Stimulated activated CD4-positive, alpha-beta T cell treated with anti-CD3 and anti-CD28 coated beads, Interleukin-15, amount 100 ng/mL, for 24 hours (primary cell): ENCODE measurements at regions not wholly inside any gene's neighbourhood (a gene's known extent, or its start where the extent isn't known, plus 50 kb on each side); places are given as distances from the start of the nearest gene placed in this dataset.

ENCODE experiments used
- DNase-seq: peaks from one replicate; pipeline ENCODE4 v3.0.0-alpha.2; 2020

DNA sequence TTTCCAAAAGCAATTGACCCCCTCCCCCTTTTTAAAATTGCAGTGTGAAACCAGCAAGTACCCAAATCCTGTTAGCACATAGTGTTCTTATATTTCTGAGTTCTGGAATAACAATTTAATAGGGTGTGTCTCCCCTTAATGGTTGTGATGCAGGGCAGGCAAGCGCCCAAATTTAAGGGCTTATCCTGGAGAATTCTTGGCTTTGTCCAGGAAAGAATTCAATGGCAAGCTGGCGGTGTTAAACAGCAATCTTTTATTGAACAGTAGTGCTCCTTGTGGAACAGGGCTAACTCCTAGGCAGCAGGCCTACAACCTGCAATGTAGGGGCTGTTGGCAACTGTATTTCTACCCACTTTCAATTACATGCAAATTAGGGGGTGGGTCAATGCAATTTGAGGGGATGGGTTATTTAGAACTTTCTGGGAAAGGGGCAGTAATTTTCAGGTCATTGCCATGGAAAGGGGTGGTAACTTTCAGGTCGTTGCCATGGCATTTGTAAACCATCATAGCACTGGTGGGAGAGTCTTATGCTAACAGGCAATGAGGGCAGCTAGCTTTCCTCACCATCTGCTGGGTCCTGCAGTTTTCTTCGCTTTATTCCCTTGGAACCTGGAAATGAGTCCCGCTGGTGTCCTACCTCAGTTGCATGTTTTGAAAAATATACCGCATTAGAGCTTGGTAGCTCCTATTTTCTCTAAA, 149.0 kb upstream of the KCTD1 start:
- no peak for DNase-seq

DNA sequence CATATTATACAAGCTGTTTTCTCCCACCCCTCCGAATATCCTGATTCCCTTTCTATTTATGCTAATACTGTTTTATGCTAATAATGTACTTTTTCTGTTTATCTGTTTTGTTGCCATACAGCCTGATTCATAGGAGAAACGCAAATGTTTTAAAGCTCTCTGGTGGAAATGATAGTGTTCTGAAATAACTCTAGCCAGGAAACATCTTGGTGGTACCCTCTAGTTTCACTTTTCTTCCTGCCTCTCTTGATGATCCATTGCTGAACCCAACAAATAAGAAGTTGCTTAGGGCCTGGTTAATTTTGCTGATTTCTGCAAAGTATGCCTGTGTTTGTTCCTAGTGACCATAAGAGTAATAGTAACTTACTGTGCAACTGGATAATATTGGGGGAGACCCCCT, 148.4 kb upstream of the KCTD1 start:
- no peak for DNase-seq

DNA sequence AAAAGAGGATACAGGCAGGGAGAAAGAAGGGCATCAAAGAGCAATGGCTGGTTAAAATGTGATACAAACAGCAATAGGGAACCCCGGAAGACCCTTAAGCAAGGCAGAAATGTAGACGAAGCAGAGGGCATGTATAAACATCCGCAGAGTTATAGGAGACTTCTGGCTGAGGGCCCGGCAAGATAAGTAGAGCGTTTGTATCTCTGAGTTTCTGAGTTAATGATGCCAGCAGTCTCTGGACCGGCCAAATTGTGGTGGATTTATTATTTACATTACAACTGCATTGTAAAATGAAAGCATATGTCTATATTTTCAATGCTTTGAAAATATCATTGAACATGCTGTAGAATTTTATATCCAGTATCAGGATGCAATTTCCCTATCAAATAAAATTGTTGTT, 148.0 kb upstream of the KCTD1 start:
- DNase-seq: no peak

DNA sequence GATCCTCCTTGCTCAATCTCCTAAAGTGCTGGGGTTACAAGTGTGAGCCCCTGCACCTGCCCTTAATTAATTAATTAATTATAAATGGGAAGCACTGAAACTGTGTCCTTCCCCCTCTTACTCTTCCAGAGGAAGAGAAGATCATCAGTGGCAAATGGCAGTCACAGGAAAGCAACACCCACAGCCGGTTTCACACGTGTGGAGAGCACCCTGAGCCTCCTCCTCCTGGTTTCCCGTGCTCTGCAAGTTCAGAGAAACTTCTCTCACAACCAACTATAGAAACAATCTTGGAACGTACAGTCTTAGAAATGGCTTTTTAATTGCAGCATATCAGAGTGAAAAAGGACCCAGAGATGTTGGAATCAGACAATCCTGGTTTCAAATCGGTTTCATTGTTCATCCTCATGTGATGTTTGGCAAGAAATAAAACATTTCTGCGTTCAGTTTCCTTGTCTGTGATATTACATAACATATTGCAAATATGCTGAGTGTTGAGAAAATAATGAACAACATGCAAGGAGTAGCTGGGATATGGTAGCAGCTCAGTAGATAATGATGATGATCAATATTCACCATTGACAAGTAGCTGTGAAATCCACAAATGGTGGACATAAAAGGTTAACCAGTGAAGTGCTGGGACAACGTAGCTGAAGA, 141.0 kb upstream of the KCTD1 start:
- no peak for DNase-seq

DNA sequence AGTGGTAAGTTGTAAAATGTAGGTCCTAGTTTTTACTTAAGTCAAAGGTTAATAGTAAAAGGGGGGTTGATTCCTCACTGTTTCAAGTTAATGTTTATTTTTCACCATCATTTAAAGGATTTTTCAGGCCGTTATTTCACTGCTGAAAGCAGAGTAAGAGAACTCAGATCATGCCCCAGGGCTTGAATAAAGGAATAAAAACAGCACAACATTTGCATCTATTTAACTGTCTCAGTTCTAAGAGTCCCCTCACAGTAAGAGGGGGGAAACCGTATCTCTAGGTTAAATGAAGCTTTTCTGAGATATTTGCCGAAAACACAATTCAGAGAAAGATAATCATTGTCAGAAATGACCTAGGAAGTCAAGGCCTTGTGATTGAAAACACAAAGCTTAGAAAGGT, 138.2 kb upstream of the KCTD1 start:
- no peak for DNase-seq

DNA sequence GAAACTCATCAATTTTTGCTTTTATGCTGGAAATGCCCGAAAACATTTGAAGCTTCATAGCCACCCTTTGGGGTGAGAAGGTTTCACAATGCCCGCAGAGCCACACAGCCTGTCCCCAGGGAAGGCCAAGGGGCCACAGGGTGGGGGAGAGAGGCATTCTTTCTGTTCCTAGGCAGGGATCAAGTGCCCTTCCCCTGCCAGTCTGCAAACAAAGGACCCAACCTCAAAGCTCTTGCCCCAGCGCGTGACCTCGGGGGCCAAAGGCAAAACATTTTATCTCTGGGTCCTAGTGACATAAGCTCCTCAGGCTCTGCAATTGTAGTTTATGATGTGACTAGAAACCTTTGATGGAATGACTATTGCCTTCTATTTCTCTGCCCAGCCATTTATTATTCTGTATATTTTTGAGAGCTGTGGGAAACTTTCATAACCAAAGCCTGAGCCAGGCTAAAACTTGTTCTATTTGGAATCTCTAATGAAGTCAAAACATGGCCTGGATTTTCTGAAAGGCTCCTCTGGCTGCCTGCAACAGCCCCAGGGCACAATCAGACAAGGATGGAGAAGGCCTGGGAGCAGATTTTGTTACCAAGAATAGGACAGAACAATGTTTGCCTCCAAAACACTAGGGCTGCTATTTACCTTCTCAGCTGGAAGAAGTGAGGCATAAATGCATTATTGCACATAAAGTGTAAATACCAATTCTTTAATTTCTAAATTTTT, 137.2 kb upstream of the KCTD1 start:
- no peak for DNase-seq

DNA sequence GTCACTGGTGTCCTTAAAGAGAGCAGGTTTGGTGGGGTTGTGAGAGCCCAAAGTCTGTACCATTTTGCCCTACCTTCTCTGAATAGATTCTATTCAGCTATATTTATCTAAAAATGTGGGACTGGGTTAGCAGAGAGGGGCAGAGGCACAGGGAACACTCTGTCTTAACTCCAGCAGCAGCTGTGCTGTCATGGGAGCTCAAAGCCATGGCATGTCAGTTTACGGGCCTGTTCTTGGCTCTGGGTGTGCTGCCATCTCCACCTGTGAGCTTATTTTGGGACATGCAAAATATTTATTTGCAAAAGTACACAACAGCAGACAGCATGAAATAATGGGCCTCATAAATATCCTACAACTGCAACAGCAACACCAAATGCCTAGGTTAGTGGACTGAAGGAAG, 129.6 kb upstream of the KCTD1 start:
- DNase-seq: no peak

DNA sequence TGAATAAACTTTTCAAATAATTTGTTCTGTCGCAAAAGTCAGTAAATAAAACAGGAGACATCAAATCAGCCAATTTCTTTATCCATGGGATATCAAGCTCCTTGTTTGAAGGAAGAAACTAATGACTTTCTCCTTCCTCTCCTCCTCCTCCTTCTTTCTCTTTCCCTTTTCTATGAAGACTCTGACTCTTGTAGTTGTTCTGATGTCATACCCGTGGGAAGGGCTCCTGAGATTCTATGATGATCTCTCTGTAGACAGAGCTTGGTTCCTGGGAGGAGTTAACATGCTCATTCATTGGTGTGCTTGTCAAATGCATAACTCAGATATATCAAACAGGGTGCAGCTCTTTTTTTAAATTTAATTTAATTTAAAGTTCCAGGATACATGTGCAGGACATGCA, 118.7 kb upstream of the KCTD1 start:
- no peak for DNase-seq

DNA sequence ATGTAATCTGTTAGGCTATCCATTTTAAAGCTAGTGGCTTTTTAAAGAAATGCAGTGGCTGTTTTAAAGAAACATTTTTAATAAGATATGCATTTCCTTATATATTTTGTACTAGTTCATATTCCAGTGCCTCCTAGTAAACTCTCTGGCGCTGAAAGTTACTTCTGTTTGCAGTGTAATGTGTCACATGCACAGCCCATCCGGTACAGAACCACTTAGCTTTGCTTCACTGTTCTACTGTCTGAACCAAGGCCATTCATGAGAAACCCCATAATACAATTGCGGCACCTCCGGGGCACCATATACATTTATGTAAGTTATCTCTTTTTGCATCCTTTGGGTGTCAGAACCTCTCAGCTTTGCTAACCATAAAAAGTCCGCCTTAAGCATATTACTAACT, 114.6 kb upstream of the KCTD1 start:
- no peak for DNase-seq

DNA sequence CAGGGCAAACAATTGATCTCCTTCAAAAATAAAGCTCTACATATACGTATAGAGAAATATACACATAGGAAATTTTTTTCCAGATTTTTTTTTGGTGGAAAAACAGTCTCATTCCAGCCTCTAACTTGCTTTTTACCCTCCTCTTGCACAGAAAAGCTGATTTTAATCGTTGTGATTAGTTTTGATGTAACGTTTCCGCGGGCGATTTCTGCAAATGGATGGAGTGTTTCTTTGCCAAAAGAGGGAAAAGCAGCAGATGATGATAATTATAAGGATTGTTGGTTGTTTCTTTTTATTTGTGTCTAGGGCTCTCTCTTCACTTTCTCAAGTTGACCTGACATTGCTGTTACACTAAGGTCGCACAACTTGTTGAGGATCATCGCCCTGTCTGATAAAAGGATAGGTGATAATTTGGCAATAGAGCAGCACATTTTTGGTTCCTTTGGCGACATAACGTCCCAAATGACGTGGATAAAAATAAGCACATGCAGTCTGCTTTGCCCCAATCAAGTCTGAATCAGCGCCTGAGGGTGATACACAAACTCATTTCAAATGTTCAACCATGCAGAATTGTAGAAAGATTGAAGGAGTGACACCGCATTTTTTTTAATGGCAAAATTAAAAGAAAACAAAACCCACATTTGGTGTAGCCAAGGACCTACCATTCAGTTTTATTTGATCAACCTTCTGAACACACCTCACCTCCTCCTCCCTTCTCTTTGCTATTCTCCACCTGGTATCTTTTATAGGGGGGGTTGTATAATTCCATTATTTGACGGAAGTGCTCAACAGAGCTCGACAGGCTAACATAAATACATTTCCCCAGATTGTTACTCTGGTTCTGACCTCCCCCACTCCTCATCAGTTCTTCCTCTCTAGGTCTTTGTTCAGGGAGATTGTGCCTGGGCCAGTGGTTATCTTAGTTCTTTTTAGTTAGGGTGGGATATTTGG, 109.6 kb upstream of the KCTD1 start:
- no peak for DNase-seq

DNA sequence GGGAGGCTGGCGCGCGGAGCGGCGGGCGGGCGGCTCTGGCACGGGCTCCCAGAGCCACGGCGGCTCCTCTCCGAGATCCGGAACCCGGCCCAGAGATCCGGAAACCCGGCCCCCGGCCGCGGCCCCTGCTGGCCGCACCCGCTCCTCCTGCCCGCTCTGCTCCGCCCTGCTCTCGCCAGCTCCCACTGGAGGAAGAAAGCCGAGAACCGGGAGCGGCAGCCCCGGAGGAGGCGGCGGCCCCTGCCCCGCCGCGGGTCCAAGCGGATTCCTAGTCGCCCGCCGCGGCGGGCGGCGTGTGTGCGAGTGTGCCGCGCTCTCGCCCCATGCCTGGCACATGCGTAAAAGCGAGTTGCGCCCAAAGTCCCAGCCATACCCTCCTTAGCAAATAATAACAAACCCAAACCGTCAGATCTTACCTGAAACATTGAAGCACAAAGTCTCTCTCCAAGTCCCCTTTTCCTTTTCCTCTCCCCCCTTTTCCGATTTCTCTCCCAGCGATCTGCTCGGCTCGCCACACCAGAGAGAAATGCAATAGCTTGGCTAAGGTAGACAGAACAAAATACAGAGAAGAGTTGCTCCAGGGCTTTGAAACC, 108.7 kb upstream of the KCTD1 start:
- DNase-seq: peak; percentile 49

DNA sequence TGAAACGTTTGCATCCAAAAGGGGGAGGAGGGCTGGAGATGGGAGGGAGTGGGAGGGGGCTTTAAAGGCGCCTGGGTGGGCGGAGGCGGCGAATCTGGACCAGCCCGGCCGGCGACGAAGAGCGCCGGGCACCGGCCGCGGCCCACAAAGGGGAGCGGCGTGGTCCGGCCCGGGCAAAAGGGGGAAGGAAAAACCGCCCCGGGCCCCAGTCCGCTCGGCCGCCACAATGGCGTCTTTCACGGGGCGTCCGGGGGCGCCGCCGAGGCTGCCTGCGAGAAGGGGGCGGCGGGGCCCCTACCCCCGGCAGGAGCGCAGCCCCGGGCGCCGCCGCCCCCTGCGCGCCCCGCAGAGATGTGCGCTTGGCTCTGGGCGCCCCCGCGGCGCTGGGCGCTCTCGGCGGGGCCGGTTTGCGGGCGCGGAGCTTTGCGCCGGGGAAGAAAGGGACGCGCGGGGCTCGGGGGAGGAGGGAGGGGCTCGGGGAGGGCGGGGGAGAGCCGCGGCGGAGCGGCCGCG, 108.1 kb upstream of the KCTD1 start:
- DNase-seq: no peak

DNA sequence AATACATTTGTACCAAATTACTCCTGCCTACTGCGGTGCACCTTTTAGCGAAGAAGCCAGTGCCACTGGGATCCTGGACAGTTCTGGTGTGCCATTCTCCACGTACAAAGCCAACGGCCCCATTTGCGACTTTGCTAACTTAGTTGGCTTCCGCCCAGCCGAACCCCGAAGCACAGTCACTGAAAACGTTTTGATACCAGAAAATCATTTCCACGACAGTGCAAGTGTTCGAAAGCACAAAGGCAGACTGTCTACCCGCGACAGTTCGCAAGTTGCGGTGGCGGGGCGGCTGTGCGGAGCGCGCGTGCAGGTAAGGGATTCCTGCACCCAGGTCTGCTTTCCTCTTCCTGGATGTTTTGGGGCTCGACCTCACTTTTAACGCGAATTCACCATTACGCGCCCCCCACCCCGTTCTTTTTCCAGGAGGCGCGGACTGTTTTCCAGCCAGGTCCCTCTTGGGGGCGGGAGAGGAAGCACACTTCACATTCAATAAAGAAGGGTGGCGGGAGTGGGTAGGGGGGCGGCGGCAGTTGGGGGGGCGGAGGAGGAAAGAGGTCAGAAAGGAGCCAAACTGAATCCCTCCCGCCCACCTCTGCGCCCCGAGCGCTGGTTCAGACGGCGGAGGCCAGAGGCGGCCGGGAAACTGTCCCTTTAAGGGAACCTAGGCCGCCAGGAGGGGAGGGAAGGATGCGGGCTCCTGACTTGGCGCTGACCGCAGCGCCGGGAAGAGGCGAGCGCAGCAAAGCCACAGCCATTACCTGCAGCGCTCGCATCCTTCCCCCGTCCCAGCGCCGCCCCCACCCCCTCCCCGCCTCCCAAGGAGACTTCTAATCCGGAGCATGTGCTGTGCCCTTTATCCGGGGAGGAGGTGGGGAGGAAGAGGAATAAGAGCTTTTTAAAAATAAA, 107.4 kb upstream of the KCTD1 start:
- no peak for DNase-seq

DNA sequence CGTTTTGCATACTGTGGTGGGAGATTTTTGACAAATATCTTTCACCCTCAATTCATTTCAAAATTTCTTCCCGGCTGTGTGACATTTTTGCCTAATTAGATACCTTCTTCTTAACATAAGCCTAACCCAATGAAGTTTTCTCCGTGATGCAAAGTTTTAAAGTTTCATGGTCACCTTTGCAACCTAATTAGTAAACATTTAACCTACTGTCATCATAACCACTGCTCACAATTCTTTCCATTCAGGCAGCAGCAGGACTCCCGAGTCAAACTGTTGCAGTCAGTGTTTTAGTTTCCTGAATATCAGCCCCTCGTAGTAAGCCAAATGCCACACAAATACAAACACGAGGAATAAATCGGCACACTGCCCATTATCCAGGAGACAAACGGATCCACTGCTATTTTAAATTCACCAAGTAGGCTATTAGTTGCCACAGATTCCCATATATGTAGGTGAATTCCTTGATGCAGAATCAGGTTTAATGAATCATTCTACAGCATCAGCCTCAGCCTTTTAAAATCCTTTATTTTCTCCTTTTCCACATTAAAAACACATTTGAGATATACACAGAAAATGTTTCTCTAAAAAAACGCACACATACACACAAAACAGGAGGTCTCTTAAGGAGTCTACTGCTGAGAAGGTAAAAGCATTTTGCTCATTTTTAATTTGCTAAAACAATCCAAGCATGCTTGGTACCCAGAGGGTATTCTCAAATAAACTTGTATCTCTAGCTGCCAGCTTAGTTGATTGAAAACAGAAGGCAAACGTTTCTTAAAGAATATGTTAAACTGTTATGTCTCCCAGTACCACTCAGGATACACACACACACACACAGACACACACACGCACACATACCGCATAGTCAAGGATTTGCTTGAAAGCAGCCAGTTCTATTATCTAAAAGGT, 106.5 kb upstream of the KCTD1 start:
- no peak for DNase-seq

DNA sequence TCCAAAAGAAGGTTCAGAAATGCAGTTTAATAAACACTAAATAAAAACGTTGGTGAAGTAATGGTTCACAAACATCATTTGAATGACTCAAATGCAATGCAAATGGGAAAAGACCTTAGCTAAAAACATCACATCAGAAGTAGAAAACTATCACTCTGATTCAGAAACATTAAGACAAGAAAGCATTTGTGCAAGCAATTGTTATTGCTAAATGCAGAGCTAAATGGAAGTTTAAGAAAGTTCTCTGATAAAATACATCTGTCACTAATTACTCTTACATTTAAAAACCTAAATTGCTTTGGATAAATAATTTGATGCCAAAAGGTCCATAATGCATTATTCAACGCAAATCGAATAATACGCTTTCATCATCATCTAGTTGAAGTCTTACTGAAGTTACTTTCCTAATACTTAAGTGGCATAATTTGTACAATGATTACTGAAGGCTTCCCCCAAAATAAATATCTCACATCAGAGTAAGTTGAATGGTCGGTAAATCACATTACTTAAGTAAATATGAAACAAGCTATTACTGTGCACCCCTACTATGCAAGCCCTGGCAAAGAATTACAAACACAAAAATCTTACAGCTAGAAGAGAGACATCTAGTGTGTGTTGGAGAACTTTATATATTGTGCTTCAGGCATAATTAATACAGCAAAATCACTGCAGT, 105.7 kb upstream of the KCTD1 start:
- no peak for DNase-seq

DNA sequence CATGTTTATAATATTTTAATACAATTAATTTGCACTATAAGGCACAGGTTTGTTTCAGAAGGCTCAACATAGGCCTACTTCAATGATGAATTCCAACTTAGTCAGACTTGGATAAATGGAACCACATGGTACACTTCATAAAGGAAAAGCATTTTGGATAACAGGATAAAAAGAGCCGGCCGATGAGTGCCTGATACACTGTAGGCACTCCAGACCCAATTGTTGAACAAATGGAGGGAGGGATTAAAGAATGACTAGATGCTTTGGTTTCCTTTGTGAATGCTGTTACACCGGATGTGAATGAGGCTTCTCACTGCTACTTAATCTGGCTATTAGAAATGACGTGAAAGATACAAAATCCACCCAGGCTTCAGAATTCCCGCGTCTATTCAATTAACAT, 104.1 kb upstream of the KCTD1 start:
- DNase-seq: no peak

DNA sequence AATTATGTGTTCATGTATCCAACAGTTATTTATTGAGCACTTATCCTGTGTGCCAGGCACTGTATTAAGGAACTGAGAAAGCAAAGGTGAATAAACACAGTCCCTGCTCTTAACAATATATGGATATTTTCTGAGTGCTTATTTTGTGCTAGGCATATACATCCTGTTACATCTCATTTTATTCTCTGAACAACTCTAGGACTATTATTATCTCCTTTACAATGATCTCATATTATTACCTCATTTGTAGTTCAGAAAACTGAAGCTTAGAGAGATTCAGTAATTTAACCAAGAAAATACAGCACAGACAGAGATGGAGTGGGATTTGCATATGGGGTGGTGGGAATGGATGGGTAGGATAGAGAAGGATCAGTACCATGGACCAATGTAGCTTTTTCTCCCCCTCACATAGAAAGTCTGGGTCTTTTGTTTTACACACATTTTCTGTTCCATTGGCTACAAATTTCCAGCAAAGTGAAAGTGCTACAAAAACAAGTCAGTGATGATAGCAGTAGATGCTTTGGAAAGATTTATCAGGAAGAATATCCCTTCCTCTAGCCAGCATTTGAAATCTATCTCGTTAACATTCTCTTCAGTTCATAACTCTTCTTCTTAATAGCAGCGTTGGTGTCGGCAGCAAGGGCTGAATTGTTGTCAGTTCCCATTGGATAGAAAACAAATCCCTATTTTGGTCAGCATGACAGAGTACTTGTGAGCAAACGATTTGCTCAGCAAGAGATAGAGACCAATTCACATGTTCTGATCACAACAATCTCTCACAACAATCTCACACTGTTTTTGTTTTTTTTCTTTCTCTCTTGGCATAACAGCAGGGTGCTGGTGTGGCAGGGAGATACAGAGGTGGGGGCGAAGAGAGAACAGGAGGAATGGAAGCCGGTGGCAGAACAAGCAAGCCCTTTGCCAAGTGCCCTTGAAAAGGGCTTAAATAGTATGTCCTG, 102.2 kb upstream of the KCTD1 start:
- DNase-seq: no peak

DNA sequence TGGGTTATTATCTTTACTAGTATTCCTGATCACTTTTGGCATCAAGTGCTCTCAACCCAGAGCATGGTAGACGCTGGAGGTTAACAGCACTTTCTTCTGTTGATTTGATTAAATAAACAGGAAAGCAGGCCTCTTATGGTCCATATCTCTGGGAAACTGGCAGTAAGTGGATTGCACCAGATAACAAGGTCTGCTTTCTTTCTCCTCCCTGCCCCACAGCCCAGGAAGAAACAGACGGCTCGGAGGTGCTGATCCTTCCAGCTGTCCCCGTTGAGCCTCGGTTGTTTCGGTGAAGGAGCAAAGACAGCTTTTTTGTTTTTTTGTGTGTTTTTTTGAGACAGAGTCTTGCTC, 100.8 kb upstream of the KCTD1 start:
- no peak for DNase-seq
